ENCODE measurements at regions not wholly inside any gene's neighbourhood (a gene's known extent, or its start where the extent isn't known, plus 50 kb on each side); places are given as distances from the start of the nearest gene placed in this dataset.

DNA sequence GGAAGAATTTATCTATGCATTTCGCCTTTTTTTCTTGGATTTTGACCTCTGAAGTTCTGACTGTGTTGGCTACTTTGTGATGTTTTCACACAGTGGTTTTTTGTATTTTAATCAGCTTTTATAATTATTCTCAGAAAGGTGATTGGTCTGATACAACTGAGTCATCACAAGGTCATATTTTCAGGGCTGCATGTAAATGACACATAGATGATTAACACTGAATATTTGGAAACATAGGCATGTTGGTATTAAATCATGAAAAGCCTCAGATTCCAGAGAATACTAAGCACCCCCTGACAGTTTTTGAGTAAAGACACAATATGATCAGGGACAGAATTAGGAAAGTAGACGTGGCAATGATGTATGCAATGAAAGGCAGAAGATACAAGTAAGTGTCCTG lies 175.5 kb upstream of the SLCO3A1 start:
- TF ChIP-seq, protein P1, sequence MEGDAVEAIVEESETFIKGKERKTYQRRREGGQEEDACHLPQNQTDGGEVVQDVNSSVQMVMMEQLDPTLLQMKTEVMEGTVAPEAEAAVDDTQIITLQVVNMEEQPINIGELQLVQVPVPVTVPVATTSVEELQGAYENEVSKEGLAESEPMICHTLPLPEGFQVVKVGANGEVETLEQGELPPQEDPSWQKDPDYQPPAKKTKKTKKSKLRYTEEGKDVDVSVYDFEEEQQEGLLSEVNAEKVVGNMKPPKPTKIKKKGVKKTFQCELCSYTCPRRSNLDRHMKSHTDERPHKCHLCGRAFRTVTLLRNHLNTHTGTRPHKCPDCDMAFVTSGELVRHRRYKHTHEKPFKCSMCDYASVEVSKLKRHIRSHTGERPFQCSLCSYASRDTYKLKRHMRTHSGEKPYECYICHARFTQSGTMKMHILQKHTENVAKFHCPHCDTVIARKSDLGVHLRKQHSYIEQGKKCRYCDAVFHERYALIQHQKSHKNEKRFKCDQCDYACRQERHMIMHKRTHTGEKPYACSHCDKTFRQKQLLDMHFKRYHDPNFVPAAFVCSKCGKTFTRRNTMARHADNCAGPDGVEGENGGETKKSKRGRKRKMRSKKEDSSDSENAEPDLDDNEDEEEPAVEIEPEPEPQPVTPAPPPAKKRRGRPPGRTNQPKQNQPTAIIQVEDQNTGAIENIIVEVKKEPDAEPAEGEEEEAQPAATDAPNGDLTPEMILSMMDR (IDR thresholded peaks at IDR 0.05), result no peak
- no peak for TF ChIP-seq POLR2A (IDR thresholded peaks at IDR 0.05)

All from heart left ventricle (tissue), 13 donors.